ENCODE measurements at regions not wholly inside any gene's neighbourhood (a gene's known extent, or its start where the extent isn't known, plus 50 kb on each side); places are given as distances from the start of the nearest gene placed in this dataset.

DNA sequence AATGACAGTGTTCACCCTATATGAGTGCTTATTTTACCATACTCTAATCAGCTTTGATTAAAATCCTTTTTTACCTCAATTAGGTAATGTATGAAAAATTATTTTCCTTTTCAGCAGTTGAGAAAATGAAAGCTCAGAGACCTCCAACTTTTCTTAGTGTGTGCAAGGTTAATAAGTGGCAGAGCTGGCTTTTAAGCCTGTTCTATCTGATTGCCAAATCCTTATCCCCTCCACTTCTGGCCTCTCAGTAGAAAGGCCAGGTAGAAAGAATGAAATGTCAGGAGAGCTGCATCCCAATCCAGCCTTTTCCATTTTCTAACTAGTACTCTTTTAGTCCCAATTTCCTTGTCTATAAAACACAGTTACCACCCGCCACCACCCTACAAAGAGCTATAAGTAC is 67.6 kb upstream of the LCLAT1 start:
- Histone ChIP-seq H3K4me3 (ENCODE audit: low read length) (no peak overlapping the region), H3K27ac (ENCODE audit: low read depth in 1 of 2, low read length in 2 of 2) (no peak overlapping the region), H3K36me3 (ENCODE audit: insufficient read depth, low read length) (no peaks in the 10 kb centered on the region), H3K27me3 (ENCODE audit: control insufficient read depth in 1 of 2, insufficient read depth in 2 of 2, low read length in 2 of 2) (no peaks in the 10 kb centered on the region), H3K4me1 (ENCODE audit: insufficient read depth, low read length) (no peaks in the 10 kb centered on the region), H3K9me3 (ENCODE audit: control insufficient read depth in 1 of 2, insufficient read depth in 1 of 2, low read length in 2 of 2) (no peaks in the 10 kb centered on the region)
- Mint-ChIP-seq H3K27me3 (no peaks in the 10 kb centered on the region), H3K36me3 (ENCODE audit: low read depth) (no peaks in the 10 kb centered on the region), H3K27ac (no peak overlapping the region), H3K9me3 (no peaks in the 10 kb centered on the region), H3K4me1 (ENCODE audit: low read depth) (no peaks in the 10 kb centered on the region), H3K4me3 (no peak overlapping the region)
- CTCF ChIA-PET: no interaction called here
- POLR2A ChIA-PET: no interaction called here
- TF ChIP-seq, protein P1, sequence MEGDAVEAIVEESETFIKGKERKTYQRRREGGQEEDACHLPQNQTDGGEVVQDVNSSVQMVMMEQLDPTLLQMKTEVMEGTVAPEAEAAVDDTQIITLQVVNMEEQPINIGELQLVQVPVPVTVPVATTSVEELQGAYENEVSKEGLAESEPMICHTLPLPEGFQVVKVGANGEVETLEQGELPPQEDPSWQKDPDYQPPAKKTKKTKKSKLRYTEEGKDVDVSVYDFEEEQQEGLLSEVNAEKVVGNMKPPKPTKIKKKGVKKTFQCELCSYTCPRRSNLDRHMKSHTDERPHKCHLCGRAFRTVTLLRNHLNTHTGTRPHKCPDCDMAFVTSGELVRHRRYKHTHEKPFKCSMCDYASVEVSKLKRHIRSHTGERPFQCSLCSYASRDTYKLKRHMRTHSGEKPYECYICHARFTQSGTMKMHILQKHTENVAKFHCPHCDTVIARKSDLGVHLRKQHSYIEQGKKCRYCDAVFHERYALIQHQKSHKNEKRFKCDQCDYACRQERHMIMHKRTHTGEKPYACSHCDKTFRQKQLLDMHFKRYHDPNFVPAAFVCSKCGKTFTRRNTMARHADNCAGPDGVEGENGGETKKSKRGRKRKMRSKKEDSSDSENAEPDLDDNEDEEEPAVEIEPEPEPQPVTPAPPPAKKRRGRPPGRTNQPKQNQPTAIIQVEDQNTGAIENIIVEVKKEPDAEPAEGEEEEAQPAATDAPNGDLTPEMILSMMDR (IDR thresholded peaks at IDR 0.05): no peak
- ATAC-seq (ENCODE audit: poor library complexity) (no peak), DNase-seq (no peak)
- intact Hi-C loops (cut with DNase I, micrococcal nuclease): no loop called here

DNA sequence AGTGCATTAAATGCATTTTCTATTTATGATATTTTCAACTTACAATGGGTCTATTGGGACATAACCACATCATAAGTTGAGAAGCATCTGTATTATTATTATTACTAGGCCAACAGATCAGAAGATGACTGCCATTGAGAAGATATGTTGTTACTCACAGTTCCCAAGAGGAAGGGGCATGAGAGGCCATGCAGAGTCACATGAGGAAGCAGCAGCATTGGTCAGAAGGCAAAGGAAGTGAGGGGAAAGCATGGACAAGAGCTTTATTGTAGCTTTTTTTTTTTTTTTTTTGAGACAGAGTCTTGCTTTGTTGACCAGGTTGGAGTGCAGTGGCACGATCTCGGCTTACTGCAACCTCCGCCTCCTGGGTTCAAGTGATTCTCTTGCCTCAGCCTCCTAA is 66.2 kb upstream of the LCLAT1 start:
- TF ChIP-seq, protein P1 (IDR thresholded peaks at IDR 0.05): no peak
- no peak for ATAC-seq (ENCODE audit: poor library complexity)
- H3K27ac Mint-ChIP-seq: no peak overlapping the region

DNA sequence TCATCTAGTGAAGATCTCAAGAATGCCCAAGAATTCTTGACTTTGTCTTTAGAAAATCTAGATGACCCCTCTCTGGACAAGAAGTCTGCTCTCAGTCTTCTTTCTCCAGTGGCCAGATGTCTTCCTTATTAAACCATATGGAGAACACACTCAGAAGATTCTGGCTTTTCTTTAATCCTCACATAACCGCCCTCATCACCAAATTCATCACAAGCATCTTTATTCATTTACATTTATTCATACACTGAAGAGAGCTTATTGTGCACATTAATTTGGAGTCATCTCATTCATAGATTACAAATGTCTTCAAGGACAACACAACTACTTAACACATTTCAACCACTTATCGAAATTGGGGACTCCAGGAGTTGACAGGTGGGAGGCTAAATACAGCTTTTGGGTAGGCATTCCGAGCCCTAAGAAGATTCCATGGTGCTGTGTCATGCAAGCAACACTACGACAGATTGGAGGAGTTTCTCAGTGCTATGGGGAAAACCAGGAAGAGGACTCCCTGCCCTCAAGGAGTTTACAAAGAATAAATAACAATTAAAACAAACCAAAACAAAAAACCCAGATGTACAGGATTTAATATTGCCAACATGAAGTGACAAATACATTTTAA is 64.8 kb upstream of the LCLAT1 start:
- TF ChIP-seq, protein P1 (IDR thresholded peaks at IDR 0.05): no peak
- DNase-seq: no peak
- no peak overlapping the region for H3K27ac ChIP-seq (ENCODE audit: low read depth in 1 of 2, low read length in 2 of 2)
- no peaks in the 10 kb centered on the region for H3K9me3 ChIP-seq (ENCODE audit: control insufficient read depth in 1 of 2, insufficient read depth in 1 of 2, low read length in 2 of 2)
- no peak overlapping the region for H3K4me3 ChIP-seq (ENCODE audit: low read length)
- Mint-ChIP-seq H3K9me3 (no peaks in the 10 kb centered on the region), H3K27me3 (no peaks in the 10 kb centered on the region), H3K4me3 (no peak overlapping the region), H3K4me1 (ENCODE audit: low read depth) (no peaks in the 10 kb centered on the region), H3K36me3 (ENCODE audit: low read depth) (no peaks in the 10 kb centered on the region), H3K27ac (no peak overlapping the region)
- no peaks in the 10 kb centered on the region for H3K27me3 ChIP-seq (ENCODE audit: control insufficient read depth in 1 of 2, insufficient read depth in 2 of 2, low read length in 2 of 2)
- CTCF ChIA-PET: interaction anchor here (0.9 kb wide), 1 partner anchor 217 kb away, joined by 4 read pairs; no protein-coding TSS in a partner anchor
- H3K4me1 ChIP-seq (ENCODE audit: insufficient read depth, low read length): no peaks in the 10 kb centered on the region
- no peaks in the 10 kb centered on the region for H3K36me3 ChIP-seq (ENCODE audit: insufficient read depth, low read length)
- POLR2A ChIA-PET: no interaction called here
- ATAC-seq (ENCODE audit: poor library complexity): no peak
- intact Hi-C loops (cut with DNase I, micrococcal nuclease): no loop called here

More for the DNA sequence above, 66.2 kb upstream of the LCLAT1 start:
- Mint-ChIP-seq H3K36me3 (ENCODE audit: low read depth) (no peaks in the 10 kb centered on the region), H3K4me1 (ENCODE audit: low read depth) (no peaks in the 10 kb centered on the region), H3K4me3 (no peak overlapping the region), H3K9me3 (no peaks in the 10 kb centered on the region), H3K27me3 (no peaks in the 10 kb centered on the region)
- CTCF ChIA-PET: no interaction called here
- intact Hi-C loops (cut with DNase I, micrococcal nuclease): no loop called here
- Histone ChIP-seq H3K36me3 (ENCODE audit: insufficient read depth, low read length) (no peaks in the 10 kb centered on the region), H3K4me1 (ENCODE audit: insufficient read depth, low read length) (no peaks in the 10 kb centered on the region), H3K27ac (ENCODE audit: low read depth in 1 of 2, low read length in 2 of 2) (no peak overlapping the region), H3K4me3 (ENCODE audit: low read length) (no peak overlapping the region), H3K27me3 (ENCODE audit: control insufficient read depth in 1 of 2, insufficient read depth in 2 of 2, low read length in 2 of 2) (no peaks in the 10 kb centered on the region), H3K9me3 (ENCODE audit: control insufficient read depth in 1 of 2, insufficient read depth in 1 of 2, low read length in 2 of 2) (no peaks in the 10 kb centered on the region)
- POLR2A ChIA-PET: no interaction called here
- no peak for DNase-seq

Data from CD4-positive, alpha-beta T cell (primary cell).